Neutrophil (primary cell): ENCODE measurements at regions not wholly inside any gene's neighbourhood (a gene's known extent, or its start where the extent isn't known, plus 50 kb on each side); places are given as distances from the start of the nearest gene placed in this dataset.

Source experiments
- H3K27ac ChIP-seq: fragments of 200-600 bp; sonication (generic); 2 replicates; pipeline ENCODE4 v1.5.1; 2016; ENCODE audit warnings: mild to moderate bottlenecking, moderate library complexity
- H3K27me3 ChIP-seq: fragments of 200-600 bp; sonication (generic); 2 replicates; pipeline ENCODE4 v1.6.0; 2016; ENCODE audit warnings: mild to moderate bottlenecking
- H3K36me3 ChIP-seq: fragments of 200-600 bp; sonication (generic); 2 replicates; pipeline ENCODE4 v1.5.1; 2017
- H3K4me1 ChIP-seq, 2 experiments: fragments of 200-600 bp in 1 of 2; sonication (generic) in 1 of 2; 1 replicate in 1 of 2; 2 replicates in 1 of 2; pipeline versions ENCODE4 v1.5.1 to v1.6.1; 2013 to 2016; ENCODE audit warnings: low read depth in 1 of 2, low read length in 1 of 2, mild to moderate bottlenecking in 1 of 2, moderate library complexity in 1 of 2; ENCODE audit not compliant: control insufficient read depth in 1 of 2, insufficient read depth in 1 of 2
- H3K4me3 ChIP-seq, 2 experiments: fragments of 200-600 bp in 1 of 2; sonication (generic) in 1 of 2; 1 replicate in 1 of 2; 2 replicates in 1 of 2; pipeline ENCODE4 v1.5.1; 2013 to 2016; ENCODE audit warnings: low read depth in 1 of 2, low read length in 1 of 2, mild to moderate bottlenecking in 1 of 2, moderate library complexity in 1 of 2
- H3K9me3 ChIP-seq: fragments of 200-600 bp; sonication (generic); 2 replicates; pipeline ENCODE4 v1.5.1; 2016
- CTCF ChIP-seq: fragments of 200-600 bp; sonication (generic); IDR thresholded peaks from 2 replicates; pipeline ENCODE4 v1.5.1; 2016; ENCODE audit warnings: antibody characterized with exemption

GRCh38 chr3:168396861-168397260 is 301.1 kb upstream of the GOLIM4 start:
- no peak overlapping the region for H3K27ac ChIP-seq
- no peaks in the 10 kb centered on the region for H3K9me3 ChIP-seq
- no peak for TF ChIP-seq CTCF
- H3K27me3 ChIP-seq, result no peaks in the 10 kb centered on the region
- H3K4me3 ChIP-seq, result no peak overlapping the region
- no peaks in the 10 kb centered on the region for H3K4me1 ChIP-seq
- H3K36me3 ChIP-seq, result no peaks in the 10 kb centered on the region

- Histone ChIP-seq H3K36me3 (no peaks in the 10 kb centered on the region), H3K27ac (no peak overlapping the region), H3K4me1 (no peaks in the 10 kb centered on the region), H3K27me3 (no peaks in the 10 kb centered on the region), H3K9me3 (no peaks in the 10 kb centered on the region), H3K4me3 (no peak overlapping the region)
- no peak for TF ChIP-seq CTCF
Observed at GRCh38 chr3:168395551-168395950, 299.8 kb upstream of the GOLIM4 start.

- TF ChIP-seq CTCF, result no peak
- H3K9me3 ChIP-seq, result no peaks in the 10 kb centered on the region
- H3K27ac ChIP-seq, result no peak overlapping the region
Observed at GRCh38 chr3:168394439-168394838, 298.7 kb upstream of the GOLIM4 start.

GRCh38 chr3:168386301-168386700 is 290.6 kb upstream of the GOLIM4 start:
- Histone ChIP-seq H3K4me1 (no peaks in the 10 kb centered on the region), H3K27ac (no peak overlapping the region), H3K9me3 (no peaks in the 10 kb centered on the region), H3K36me3 (no peaks in the 10 kb centered on the region), H3K4me3 (no peak overlapping the region), H3K27me3 (no peaks in the 10 kb centered on the region)
- no peak for TF ChIP-seq CTCF

More at GRCh38 chr3:168394439-168394838, 298.7 kb upstream of the GOLIM4 start:
- Histone ChIP-seq H3K4me1 (no peaks in the 10 kb centered on the region), H3K36me3 (no peaks in the 10 kb centered on the region), H3K4me3 (no peak overlapping the region), H3K27me3 (no peaks in the 10 kb centered on the region)

GRCh38 chr3:168384990-168385389 is 289.3 kb upstream of the GOLIM4 start:
- no peaks in the 10 kb centered on the region for H3K4me1 ChIP-seq
- no peaks in the 10 kb centered on the region for H3K9me3 ChIP-seq
- TF ChIP-seq CTCF, result no peak
- no peaks in the 10 kb centered on the region for H3K36me3 ChIP-seq
- H3K4me3 ChIP-seq, result no peak overlapping the region
- H3K27ac ChIP-seq, result no peak overlapping the region
- no peaks in the 10 kb centered on the region for H3K27me3 ChIP-seq

- H3K27ac ChIP-seq, result no peak overlapping the region
- no peaks in the 10 kb centered on the region for H3K27me3 ChIP-seq
- no peak for TF ChIP-seq CTCF
- no peaks in the 10 kb centered on the region for H3K9me3 ChIP-seq
- no peak overlapping the region for H3K4me3 ChIP-seq
- no peaks in the 10 kb centered on the region for H3K4me1 ChIP-seq
- H3K36me3 ChIP-seq, result no peaks in the 10 kb centered on the region
Observed at GRCh38 chr3:168383573-168383972, 287.8 kb upstream of the GOLIM4 start.
